B cell (primary cell): ENCODE measurements at regions not wholly inside any gene's neighbourhood (a gene's known extent, or its start where the extent isn't known, plus 50 kb on each side); places are given as distances from the start of the nearest gene placed in this dataset.

ENCODE experiments used
- CTCF ChIP-seq: fragments of 200-600 bp; IDR thresholded peaks from one replicate; pipeline ENCODE4 v1.8.0; 2022; ENCODE audit warnings: antibody characterized with exemption, mild to moderate bottlenecking
- EZH2 ChIP-seq: IDR thresholded peaks from 2 replicates; pipeline ENCODE4 v1.6.1; 2012; ENCODE audit warnings: borderline replicate concordance, low read depth, mild to moderate bottlenecking, moderate library complexity, low read length; ENCODE audit not compliant: insufficient read depth, poor library complexity, severe bottlenecking

GRCh38 chr6:80541886-80542285, 435.4 kb downstream of the BCKDHB start:
- TF ChIP-seq CTCF: no peak
- no peak for TF ChIP-seq EZH2
